GM12874 (cell line): ENCODE measurements at regions not wholly inside any gene's neighbourhood (a gene's known extent, or its start where the extent isn't known, plus 50 kb on each side); places are given as distances from the start of the nearest gene placed in this dataset.

Source experiments
- CTCF ChIP-seq: IDR thresholded peaks from 2 replicates; pipeline ENCODE4 v1.5.1; 2011; ENCODE audit warnings: low read depth, mild to moderate bottlenecking, control low read depth, low read length, moderate library complexity; ENCODE audit not compliant: insufficient read depth

DNA sequence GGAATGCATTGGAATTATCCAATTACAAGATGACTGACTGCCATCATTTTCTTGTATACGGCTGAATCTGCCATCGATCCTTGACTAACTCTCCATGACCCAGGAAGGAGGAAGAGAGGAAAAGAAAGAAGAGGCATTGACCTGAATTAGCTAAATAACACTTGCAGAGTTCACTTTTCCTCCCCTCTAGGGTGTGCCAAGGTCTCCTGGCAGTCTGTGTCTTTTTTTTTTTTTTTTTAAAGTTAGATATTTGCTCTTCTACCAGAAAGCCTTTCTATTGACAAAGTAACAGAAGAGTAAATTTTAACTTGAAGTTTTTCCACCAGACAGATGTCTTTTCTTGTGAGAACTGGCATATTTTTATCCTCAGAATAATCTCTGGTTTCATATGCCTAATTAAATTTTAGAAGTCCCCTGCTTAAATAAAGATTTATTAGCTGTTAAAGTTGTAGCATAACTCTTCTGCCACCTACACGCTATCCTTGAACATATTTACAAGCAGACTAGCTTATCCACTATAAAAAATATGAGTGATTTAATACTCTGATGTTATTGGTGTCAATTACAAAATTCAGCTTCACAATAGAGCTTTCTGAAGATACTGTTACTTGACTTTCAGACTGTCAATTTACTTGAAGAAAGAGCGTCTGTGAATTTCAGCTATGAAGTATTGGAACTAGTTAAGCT, 171.7 kb upstream of the ETAA1 start:
- no peak for TF ChIP-seq CTCF

DNA sequence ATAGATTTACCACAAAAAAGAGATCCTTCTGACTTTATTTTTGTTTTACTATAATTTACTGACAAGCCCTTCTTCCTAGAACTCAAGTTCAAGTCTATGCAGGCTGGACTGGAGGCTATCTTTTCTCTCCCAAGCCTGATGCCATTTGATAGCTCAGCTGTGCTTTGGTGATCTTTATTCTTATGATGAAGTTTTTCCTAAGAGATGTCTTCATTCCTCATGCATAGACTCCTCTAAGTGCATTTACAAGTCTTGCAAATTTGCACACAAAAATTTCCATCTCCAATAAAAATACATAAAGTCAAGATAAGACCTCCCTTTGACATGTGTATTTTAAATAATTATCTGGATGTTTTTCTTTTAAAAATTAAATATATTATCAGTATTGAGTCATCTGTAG, 167.4 kb upstream of the ETAA1 start:
- TF ChIP-seq CTCF = no peak

- TF ChIP-seq CTCF = no peak
Observed at GRCh38 chr2:67232936-67233335, 164.2 kb upstream of the ETAA1 start.

- TF ChIP-seq CTCF = no peak
Observed at GRCh38 chr2:67234440-67234839, 162.7 kb upstream of the ETAA1 start.

DNA sequence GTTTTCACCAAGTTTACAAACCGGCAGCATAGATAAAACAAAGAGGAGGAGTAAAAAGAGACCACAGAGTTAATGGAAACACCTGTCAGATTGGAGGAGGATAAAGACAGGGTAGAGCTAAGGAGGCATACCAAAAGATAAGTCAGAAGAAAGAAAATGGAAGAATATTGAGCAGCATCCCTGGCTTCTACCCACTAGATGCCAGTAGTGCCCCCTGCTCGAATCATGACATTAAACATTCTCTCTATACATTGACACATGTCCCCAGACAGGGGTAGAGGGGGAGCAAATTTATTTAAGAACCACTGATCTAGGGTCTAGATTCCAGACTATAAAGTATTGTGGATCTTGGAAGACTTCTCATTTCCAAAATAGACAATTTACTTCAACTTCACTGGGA, 159.8 kb upstream of the ETAA1 start:
- TF ChIP-seq CTCF = no peak

DNA sequence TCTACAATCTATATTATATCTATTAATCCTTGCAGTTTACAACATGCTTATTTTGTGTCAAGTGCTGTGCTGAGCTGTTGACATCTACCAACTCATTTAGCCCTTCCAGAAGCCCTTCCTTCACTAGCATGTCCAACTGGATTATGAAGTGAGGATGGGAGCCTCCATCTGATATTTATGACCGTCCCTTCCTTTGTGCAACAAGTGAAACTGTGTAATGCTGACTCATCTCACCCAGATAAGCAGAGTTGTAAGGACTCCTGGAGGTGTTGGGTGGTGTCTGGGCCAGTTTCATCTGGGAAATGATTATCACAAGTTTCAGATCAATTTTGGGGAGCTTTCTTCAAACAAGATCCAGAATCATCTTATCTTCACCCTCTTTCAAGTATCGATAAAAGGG, 156.6 kb upstream of the ETAA1 start:
- TF ChIP-seq CTCF = no peak

DNA sequence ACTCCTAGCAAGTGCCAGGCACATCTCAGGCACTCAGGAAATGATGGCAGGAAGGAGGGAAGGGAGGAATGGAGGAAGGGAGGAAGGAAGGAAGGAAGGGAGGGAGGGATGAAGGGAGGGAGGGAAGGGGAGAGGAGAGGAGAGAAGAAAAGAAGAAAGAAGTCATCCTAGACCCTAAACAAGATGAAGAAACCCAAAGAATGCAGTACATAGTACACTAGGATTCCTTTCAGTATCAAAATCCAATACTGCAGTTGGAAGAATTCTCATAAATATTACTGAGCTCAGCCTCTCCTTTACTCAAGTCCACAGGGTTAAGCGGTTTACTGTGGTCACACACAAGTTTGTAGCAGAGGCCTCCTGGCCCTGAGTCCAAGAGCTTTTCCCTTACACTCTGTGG, 155.7 kb upstream of the ETAA1 start:
- no peak for TF ChIP-seq CTCF
